ENCODE measurements at regions not wholly inside any gene's neighbourhood (a gene's known extent, or its start where the extent isn't known, plus 50 kb on each side); places are given as distances from the start of the nearest gene placed in this dataset.

GRCh38 chr11:27192184-27192583 lies 151.6 kb downstream of the BBOX1 start:
- Histone ChIP-seq H3F3A (ENCODE audit: low read depth) (peaks cover 6% of the 10 kb centered on the region), H3K4me1 (peaks cover 2% of the 10 kb centered on the region), H3K36me3 (no peaks in the 10 kb centered on the region), H3K27me3 (no peaks in the 10 kb centered on the region), H4K20me1 (ENCODE audit: low read depth) (no peaks in the 10 kb centered on the region), H3K4me2 (no peak overlapping the region), H3K79me2 (ENCODE audit: low read depth) (no peaks in the 10 kb centered on the region), H3K9me3 (ENCODE audit: low read depth) (no peaks in the 10 kb centered on the region), H3K27ac (no peak overlapping the region), H3K9ac (no peak overlapping the region), H3K4me3 (no peak overlapping the region), H2AFZ (replicated peaks) (no peak overlapping the region)
- H3K27me3 Mint-ChIP-seq (ENCODE audit: insufficient read depth, low read depth), result peaks cover 4% of the 10 kb centered on the region
- TF ChIP-seq EZH2phosphoT487 (IDR thresholded peaks at IDR 0.05) (no peak), EZH2 (IDR thresholded peaks at IDR 0.05) (no peak), CTCF (IDR thresholded peaks at IDR 0.05) (no peak)
- no peak overlapping the region for H3K27ac Mint-ChIP-seq
- no peak for DNase-seq (ENCODE audit: low spot score)
- H3K9me3 Mint-ChIP-seq, result no peaks in the 10 kb centered on the region
- no peaks in the 10 kb centered on the region for H3K36me3 Mint-ChIP-seq
- H3K4me3 Mint-ChIP-seq, result no peak overlapping the region
- no peaks in the 10 kb centered on the region for H3K4me1 Mint-ChIP-seq

- H3K9me3 ChIP-seq (ENCODE audit: low read depth), result no peaks in the 10 kb centered on the region
- no peak overlapping the region for H3K27ac ChIP-seq
- no peak overlapping the region for H3K4me3 ChIP-seq
- no peak for TF ChIP-seq EZH2 (IDR thresholded peaks at IDR 0.05)
- H3K4me1 Mint-ChIP-seq, result no peaks in the 10 kb centered on the region
- H3K79me2 ChIP-seq (ENCODE audit: low read depth), result no peaks in the 10 kb centered on the region
- H3K27me3 ChIP-seq, result no peaks in the 10 kb centered on the region
- H4K20me1 ChIP-seq (ENCODE audit: low read depth), result no peaks in the 10 kb centered on the region
- H3F3A ChIP-seq (ENCODE audit: low read depth), result peaks cover 10% of the 10 kb centered on the region
- H3K27ac Mint-ChIP-seq, result no peak overlapping the region
- no peak for DNase-seq (ENCODE audit: low spot score)
- H3K4me2 ChIP-seq, result no peak overlapping the region
- H3K36me3 ChIP-seq, result no peaks in the 10 kb centered on the region
- H3K27me3 Mint-ChIP-seq (ENCODE audit: insufficient read depth, low read depth), result peaks cover 4% of the 10 kb centered on the region
- H3K4me3 Mint-ChIP-seq, result no peak overlapping the region
- H3K4me1 ChIP-seq, result peaks cover 8% of the 10 kb centered on the region
- H3K9me3 Mint-ChIP-seq, result no peaks in the 10 kb centered on the region
- H3K36me3 Mint-ChIP-seq, result no peaks in the 10 kb centered on the region
- no peak overlapping the region for H3K9ac ChIP-seq
- no peak overlapping the region for H2AFZ ChIP-seq (replicated peaks)
Observed at GRCh38 chr11:27191639-27192038, 151.0 kb downstream of the BBOX1 start.

- Histone ChIP-seq H3K4me2 (no peak overlapping the region), H3K79me2 (ENCODE audit: low read depth) (no peaks in the 10 kb centered on the region), H3K27me3 (no peaks in the 10 kb centered on the region), H3K9me3 (ENCODE audit: low read depth) (no peaks in the 10 kb centered on the region), H3K36me3 (no peaks in the 10 kb centered on the region), H4K20me1 (ENCODE audit: low read depth) (no peaks in the 10 kb centered on the region), H3K9ac (no peak overlapping the region), H3K4me1 (peaks cover 17% of the 10 kb centered on the region), H3F3A (ENCODE audit: low read depth) (peaks cover 19% of the 10 kb centered on the region), H2AFZ (replicated peaks) (no peak overlapping the region), H3K27ac (no peak overlapping the region), H3K4me3 (no peak overlapping the region)
- Mint-ChIP-seq H3K9me3 (no peaks in the 10 kb centered on the region), H3K36me3 (no peaks in the 10 kb centered on the region), H3K4me1 (peaks cover 11% of the 10 kb centered on the region), H3K27ac (no peak overlapping the region), H3K27me3 (ENCODE audit: insufficient read depth, low read depth) (peaks cover 5% of the 10 kb centered on the region), H3K4me3 (no peak overlapping the region)
- TF ChIP-seq EZH2phosphoT487 (IDR thresholded peaks at IDR 0.05) (no peak), CTCF (IDR thresholded peaks at IDR 0.05) (no peak), EZH2 (IDR thresholded peaks at IDR 0.05) (no peak)
- no peak for DNase-seq (ENCODE audit: low spot score)
Observed at GRCh38 chr11:27188696-27189095, 148.1 kb downstream of the BBOX1 start.

- H3K27ac ChIP-seq, result no peak overlapping the region
- no peak for TF ChIP-seq EZH2phosphoT487 (IDR thresholded peaks at IDR 0.05)
- H3K36me3 ChIP-seq, result no peaks in the 10 kb centered on the region
- H3K27ac Mint-ChIP-seq, result no peak overlapping the region
- H2AFZ ChIP-seq (replicated peaks), result no peak overlapping the region
- H3K27me3 Mint-ChIP-seq (ENCODE audit: insufficient read depth, low read depth), result peaks cover 5% of the 10 kb centered on the region
- no peak overlapping the region for H3K4me2 ChIP-seq
- H3K9ac ChIP-seq, result no peak overlapping the region
- H3K36me3 Mint-ChIP-seq, result no peaks in the 10 kb centered on the region
- no peaks in the 10 kb centered on the region for H4K20me1 ChIP-seq (ENCODE audit: low read depth)
- H3F3A ChIP-seq (ENCODE audit: low read depth), result peaks cover 19% of the 10 kb centered on the region
- no peak for DNase-seq (ENCODE audit: low spot score)
- no peaks in the 10 kb centered on the region for H3K9me3 Mint-ChIP-seq
- H3K4me3 Mint-ChIP-seq, result no peak overlapping the region
- H3K27me3 ChIP-seq, result no peaks in the 10 kb centered on the region
- H3K4me1 Mint-ChIP-seq, result peaks cover 11% of the 10 kb centered on the region
- no peak overlapping the region for H3K4me3 ChIP-seq
- H3K9me3 ChIP-seq (ENCODE audit: low read depth), result no peaks in the 10 kb centered on the region
- peaks cover 17% of the 10 kb centered on the region for H3K4me1 ChIP-seq
- H3K79me2 ChIP-seq (ENCODE audit: low read depth), result no peaks in the 10 kb centered on the region
Observed at GRCh38 chr11:27187848-27188621, 147.4 kb downstream of the BBOX1 start.
